H9 (cell line): ENCODE measurements at regions not wholly inside any gene's neighbourhood (a gene's known extent, or its start where the extent isn't known, plus 50 kb on each side); places are given as distances from the start of the nearest gene placed in this dataset.

Experiments used
- DNase-seq: peaks from one replicate; pipeline ENCODE4 v3.0.0-alpha.2; 2017
- H2AFZ ChIP-seq: one replicate; pipeline ENCODE4 v1.6.1; 2013; ENCODE audit warnings: mild to moderate bottlenecking, low read length, control low read depth, moderate library complexity
- H2AK5ac ChIP-seq: 2 replicates; pipeline ENCODE4 v1.6.1; 2013; ENCODE audit warnings: low read length, control low read depth, mixed read lengths; ENCODE audit not compliant: insufficient read length
- H2BK120ac ChIP-seq: one replicate; pipeline ENCODE4 v1.6.1; 2013; ENCODE audit warnings: low read depth, mild to moderate bottlenecking, low read length, control low read depth, inconsistent platforms; ENCODE audit not compliant: poor library complexity, severe bottlenecking
- H2BK12ac ChIP-seq: 2 replicates; pipeline ENCODE4 v1.6.1; 2013; ENCODE audit warnings: low read length, control low read depth, mixed read lengths, low read depth; ENCODE audit not compliant: insufficient read length
- H2BK15ac ChIP-seq: 2 replicates; pipeline ENCODE4 v1.6.1; 2013; ENCODE audit warnings: low read depth, low read length, control low read depth
- H2BK20ac ChIP-seq: one replicate; pipeline ENCODE4 v1.6.1; 2013; ENCODE audit warnings: low read depth, mild to moderate bottlenecking, low read length, control low read depth, inconsistent platforms; ENCODE audit not compliant: poor library complexity, severe bottlenecking
- H2BK5ac ChIP-seq: 2 replicates; pipeline ENCODE4 v1.6.1; 2013; ENCODE audit warnings: low read length, control low read depth, mixed read lengths; ENCODE audit not compliant: insufficient read length
- H3K14ac ChIP-seq: 2 replicates; pipeline ENCODE4 v1.6.1; 2013; ENCODE audit warnings: low read length, control low read depth; ENCODE audit not compliant: insufficient read depth
- H3K18ac ChIP-seq: 2 replicates; pipeline ENCODE4 v1.6.1; 2013; ENCODE audit warnings: low read depth, mild to moderate bottlenecking, mixed read lengths, low read length, control low read depth; ENCODE audit not compliant: insufficient read length
- H3K23ac ChIP-seq: 2 replicates; pipeline ENCODE4 v1.6.1; 2013; ENCODE audit warnings: low read length, control low read depth, mixed read lengths, low read depth; ENCODE audit not compliant: insufficient read length
- H3K23me2 ChIP-seq: 2 replicates; pipeline ENCODE4 v1.6.1; 2013; ENCODE audit warnings: low read depth, mild to moderate bottlenecking, mixed read lengths, low read length, control low read depth; ENCODE audit not compliant: insufficient read length, poor library complexity, severe bottlenecking
- H3K27ac ChIP-seq: 2 replicates; pipeline ENCODE4 v1.5.1; 2013; ENCODE audit warnings: low read length, control low read depth, mixed read lengths, low read depth; ENCODE audit not compliant: insufficient read length
- H3K27me3 ChIP-seq: 2 replicates; pipeline ENCODE4 v1.6.1; 2013; ENCODE audit warnings: low read length, control low read depth, inconsistent platforms; ENCODE audit not compliant: insufficient read depth
- H3K4ac ChIP-seq: 2 replicates; pipeline ENCODE4 v1.6.1; 2013; ENCODE audit warnings: low read depth, mild to moderate bottlenecking, control low read depth, inconsistent platforms, low read length, moderate library complexity
- H3K4me1 ChIP-seq: 2 replicates; pipeline ENCODE4 v1.6.1; 2013; ENCODE audit warnings: low read length, control low read depth, inconsistent platforms; ENCODE audit not compliant: insufficient read depth
- H3K4me2 ChIP-seq: 2 replicates; pipeline ENCODE4 v1.6.1; 2013; ENCODE audit warnings: low read length, control low read depth, mixed read lengths; ENCODE audit not compliant: insufficient read length, insufficient read depth
- H3K56ac ChIP-seq: 2 replicates; pipeline ENCODE4 v1.6.1; 2013; ENCODE audit warnings: low read depth, mild to moderate bottlenecking, mixed read lengths, low read length, control low read depth; ENCODE audit not compliant: insufficient read length
- H3K79me1 ChIP-seq: 2 replicates; pipeline ENCODE4 v1.6.1; 2013; ENCODE audit warnings: low read depth, mild to moderate bottlenecking, moderate library complexity, low read length, control low read depth, inconsistent platforms; ENCODE audit not compliant: insufficient read depth, poor library complexity, severe bottlenecking
- H3K79me2 ChIP-seq: 2 replicates; pipeline ENCODE4 v1.6.1; 2013; ENCODE audit warnings: low read length, control low read depth, inconsistent platforms; ENCODE audit not compliant: insufficient read depth
- H3K9ac ChIP-seq: 2 replicates; pipeline ENCODE4 v1.6.1; 2013; ENCODE audit warnings: low read length, control low read depth, mixed read lengths; ENCODE audit not compliant: insufficient read length; ENCODE audit errors: extremely low read depth
- H3K9me3 ChIP-seq: one replicate; pipeline ENCODE4 v1.6.1; 2013; ENCODE audit warnings: low read depth, low read length, inconsistent platforms; ENCODE audit not compliant: control insufficient read depth
- H3T11ph ChIP-seq: one replicate; pipeline ENCODE4 v1.6.1; 2013; ENCODE audit warnings: mild to moderate bottlenecking, low read length, control low read depth, inconsistent platforms
- H4K20me1 ChIP-seq: one replicate; pipeline ENCODE4 v1.6.1; 2013; ENCODE audit not compliant: control insufficient read depth, insufficient read length, insufficient read depth
- H4K5ac ChIP-seq: 2 replicates; pipeline ENCODE4 v1.6.1; 2013; ENCODE audit warnings: low read depth, mild to moderate bottlenecking, mixed read lengths, low read length, control low read depth; ENCODE audit not compliant: insufficient read length
- H4K8ac ChIP-seq: replicated peaks from 2 replicates; pipeline ENCODE4 v1.6.1; 2013; ENCODE audit warnings: low read length, control low read depth, mixed read lengths, low read depth; ENCODE audit not compliant: insufficient read length
- H4K91ac ChIP-seq: 2 replicates; pipeline ENCODE4 v1.6.1; 2013; ENCODE audit warnings: low read depth, mild to moderate bottlenecking, moderate library complexity, mixed read lengths, low read length, control low read depth; ENCODE audit not compliant: insufficient read length
- H3K27ac Mint-ChIP-seq, 3 experiments: 2 replicates in 2 of 3; 3 replicates in 1 of 3; pipeline ENCODE4 v1.8.0; 2020 to 2021; ENCODE audit warnings: mixed read lengths in 3 of 3, mild to moderate bottlenecking in 1 of 3, moderate library complexity in 1 of 3
- H3K27me3 Mint-ChIP-seq: 2 replicates; pipeline ENCODE4 v1.8.0; 2021; ENCODE audit warnings: low read depth, mild to moderate bottlenecking, moderate library complexity, mixed read lengths
- H3K36me3 Mint-ChIP-seq, 3 experiments: 2 replicates in 2 of 3; 3 replicates in 1 of 3; pipeline ENCODE4 v1.8.0; 2020 to 2021; ENCODE audit warnings: low read depth in 3 of 3, mixed read lengths in 3 of 3; ENCODE audit not compliant: insufficient read depth in 1 of 3
- H3K4me1 Mint-ChIP-seq, 2 experiments: 2 replicates each; pipeline ENCODE4 v1.8.0; 2020; ENCODE audit warnings: mixed read lengths in 2 of 2
- H3K4me3 Mint-ChIP-seq, 2 experiments: 2 replicates in 1 of 2; 3 replicates in 1 of 2; pipeline ENCODE4 v1.8.0; 2020 to 2021; ENCODE audit warnings: mild to moderate bottlenecking in 2 of 2, mixed read lengths in 2 of 2, moderate library complexity in 1 of 2
- H3K9me3 Mint-ChIP-seq, 2 experiments: 2 replicates in 1 of 2; 3 replicates in 1 of 2; pipeline ENCODE4 v1.8.0; 2020; ENCODE audit warnings: mild to moderate bottlenecking in 2 of 2, mixed read lengths in 2 of 2, moderate library complexity in 1 of 2
- CTCF ChIP-seq: fragments of 200-600 bp; sonication (generic); conservative IDR thresholded peaks from 3 replicates; pipeline ENCODE4 v1.8.0; 2021; ENCODE audit warnings: antibody characterized with exemption, mild to moderate bottlenecking
- WGBS: extraction: QIAGEN DNeasy Blood & Tissue Kit; methylation state at CpG from one replicate; pipeline ENCODE4 v1.1.7; 2013; ENCODE audit warnings: missing lambda C conversion rate, low lambda C conversion rate, mixed read lengths; ENCODE audit not compliant: insufficient read length; ENCODE audit errors: extremely low coverage; 5-methylcytosine and 5-hydroxymethylcytosine counted together

- Histone ChIP-seq H2BK12ac (no peak overlapping the region), H3K4ac (no peak overlapping the region), H3K9me3 (no peaks in the 10 kb centered on the region), H3K18ac (no peak overlapping the region), H3T11ph (no peak overlapping the region), H3K79me1 (no peaks in the 10 kb centered on the region), H3K79me2 (no peaks in the 10 kb centered on the region), H2AK5ac (no peak overlapping the region), H2BK5ac (no peak overlapping the region), H3K56ac (no peak overlapping the region), H3K27me3 (no peaks in the 10 kb centered on the region), H3K4me1 (no peaks in the 10 kb centered on the region), H2BK15ac (no peak overlapping the region), H3K23ac (no peak overlapping the region), H2BK20ac (no peak overlapping the region), H2AFZ (no peak overlapping the region), H4K91ac (no peak overlapping the region), H3K27ac (no peak overlapping the region), H4K5ac (no peak overlapping the region), H4K20me1 (no peaks in the 10 kb centered on the region), H3K23me2 (no peaks in the 10 kb centered on the region), H3K9ac (no peak overlapping the region), H3K4me2 (no peak overlapping the region), H4K8ac (no peak overlapping the region), H2BK120ac (no peak overlapping the region), H3K14ac (no peak overlapping the region)
- DNase-seq: no peak
- Mint-ChIP-seq H3K4me1 (no peaks in the 10 kb centered on the region), H3K9me3 (no peaks in the 10 kb centered on the region), H3K27me3 (no peaks in the 10 kb centered on the region), H3K36me3 (no peaks in the 10 kb centered on the region), H3K27ac (no peak overlapping the region), H3K4me3 (no peak overlapping the region)
- WGBS: no CpG with 5 or more reads among the region's 1 CpG
- TF ChIP-seq CTCF: no peak
Observed at GRCh38 chr1:188218289-188218688, 1389.5 kb downstream of the PLA2G4A start.
